K562 (cell line): ENCODE measurements at regions not wholly inside any gene's neighbourhood (a gene's known extent, or its start where the extent isn't known, plus 50 kb on each side); places are given as distances from the start of the nearest gene placed in this dataset.

ENCODE experiments used
- ATAC-seq: fragments of 200-7000 bp; cut with Tn5 transposase; 3 replicates; pipeline ENCODE4 v1.9.1; 2020; ENCODE audit warnings: moderate library complexity
- BruUV-seq: library from RNA; stranded (reverse); fragments of 400-500 nt; replicated peaks from 2 replicates; lab custom pipeline; 2021; lab: Mats Ljungman, UMichigan
- CTCF ChIA-PET: fragments of 300-600 bp; formaldehyde crosslinking; extraction: SDS; loops from one replicate; lab custom pipeline; 2021; ENCODE audit warnings: low intra/inter-chr PET ratio; lab: Yijun Ruan, JAX
- POLR2A ChIA-PET: fragments of 300-600, 350-650 bp; sonication (Branson Sonifier 250); formaldehyde crosslinking; extraction: SDS; loops from one replicate; lab custom pipeline; 2021; ENCODE audit warnings: antibody characterized with exemption, inconsistent platforms; lab: Yijun Ruan, JAX
- DNase-seq, 4 experiments: peaks; one replicate each; pipeline versions ENCODE4 v3.0.0 to v3.0.0-alpha.2; 2011 to 2018; ENCODE audit warnings: low spot score in 3 of 4, mixed read lengths in 3 of 4; ENCODE audit errors: extremely low read depth in 1 of 4
- FAIRE-seq: peaks from 2 replicates; lab custom pipeline; 2011; peaks lifted over from hg19 to GRCh38; lab: Jason Lieb, UNC
- H2AFZ ChIP-seq: 2 replicates; pipeline ENCODE4 v1.6.0; 2011; ENCODE audit warnings: low read depth, low read length, control low read depth, inconsistent platforms
- H3K27ac ChIP-seq: fragments of 200-600 bp; 3 replicates; pipeline ENCODE4 v1.8.0; 2011; ENCODE audit warnings: low read depth, mild to moderate bottlenecking, control low read depth, inconsistent platforms, low read length, moderate library complexity, mixed read lengths; ENCODE audit errors: extremely low read depth
- H3K27me3 ChIP-seq, 2 experiments: fragments of 300-600 bp in 1 of 2; 2 replicates in 1 of 2; 3 replicates in 1 of 2; pipeline versions ENCODE4 v1.6.0 to v1.8.0; 2011; ENCODE audit warnings: inconsistent platforms in 2 of 2, low read length in 2 of 2, mild to moderate bottlenecking in 1 of 2, mixed read lengths in 1 of 2, moderate library complexity in 1 of 2; ENCODE audit not compliant: control insufficient read depth in 2 of 2, insufficient read depth in 2 of 2
- H3K36me3 ChIP-seq: fragments of 300-600 bp; 3 replicates; pipeline ENCODE4 v1.8.0; 2011; ENCODE audit warnings: mild to moderate bottlenecking, low read length, inconsistent platforms; ENCODE audit not compliant: control insufficient read depth, insufficient read depth
- H3K4me1 ChIP-seq, 2 experiments: fragments of 200-600 bp in 1 of 2; replicated peaks in 1 of 2; 2 replicates in 1 of 2; 3 replicates in 1 of 2; pipeline versions ENCODE4 v1.5.1 to v1.8.0; 2011; ENCODE audit warnings: inconsistent platforms in 2 of 2, low read length in 2 of 2, mild to moderate bottlenecking in 1 of 2, mixed read lengths in 1 of 2, moderate library complexity in 1 of 2; ENCODE audit not compliant: control insufficient read depth in 2 of 2, insufficient read depth in 2 of 2
- H3K4me2 ChIP-seq: 2 replicates; pipeline ENCODE4 v1.6.1; 2011; ENCODE audit warnings: low read length, control low read depth, inconsistent platforms, mixed read lengths; ENCODE audit not compliant: insufficient read depth
- H3K4me3 ChIP-seq: fragments of 200-600 bp; sonication (generic), shearing (Covaris generic); 2 replicates; pipeline ENCODE4 v1.5.1; 2016; ENCODE audit warnings: control low read depth, inconsistent platforms
- H3K79me2 ChIP-seq: fragments of 200-600 bp; 3 replicates; pipeline ENCODE4 v1.8.0; 2011; ENCODE audit warnings: low read length, inconsistent platforms; ENCODE audit not compliant: control insufficient read depth, insufficient read depth
- H3K9ac ChIP-seq, 2 experiments: 2 replicates each; pipeline versions ENCODE4 v1.6.0 to v1.6.1; 2011; ENCODE audit warnings: low read depth in 2 of 2, low read length in 2 of 2, control low read depth in 1 of 2, inconsistent platforms in 1 of 2, mild to moderate bottlenecking in 1 of 2, mixed read lengths in 1 of 2; ENCODE audit not compliant: insufficient read depth in 1 of 2
- H3K9me1 ChIP-seq: one replicate; pipeline ENCODE4 v1.6.0; 2011; ENCODE audit warnings: inconsistent platforms, mild to moderate bottlenecking, low read length, moderate library complexity; ENCODE audit not compliant: control insufficient read depth, insufficient read depth
- H3K9me3 ChIP-seq: replicated peaks from 2 replicates; pipeline ENCODE4 v1.5.1; 2011; ENCODE audit warnings: low read depth, low read length, inconsistent platforms; ENCODE audit not compliant: control insufficient read depth, insufficient read depth
- H4K20me1 ChIP-seq: replicated peaks from 2 replicates; pipeline ENCODE4 v1.6.1; 2011; ENCODE audit warnings: low read length, inconsistent platforms, mixed read lengths; ENCODE audit not compliant: control insufficient read depth, insufficient read depth
- FOXP1 ChIP-seq: sonication (generic); formaldehyde crosslinking; IDR thresholded peaks from 2 replicates; pipeline ENCODE4 v1.8.0; 2022; ENCODE audit warnings: mild to moderate bottlenecking, missing genetic modification reagents
- MEIS2 ChIP-seq: fragments of 450-650 bp; IDR thresholded peaks from 2 replicates; pipeline ENCODE4 v1.6.1; 2014; ENCODE audit warnings: mild to moderate bottlenecking; ENCODE audit not compliant: partially characterized antibody
- MITF ChIP-seq: IDR thresholded peaks from 2 replicates; pipeline ENCODE4 v1.6.1; 2014; ENCODE audit warnings: antibody characterized with exemption
- NR2C2 ChIP-seq, 2 experiments: fragments of 200-800 bp in 1 of 2; sonication (Bioruptor generic) in 1 of 2; sonication (generic) in 1 of 2; formaldehyde crosslinking in 1 of 2; IDR thresholded peaks; 2 replicates each; pipeline versions ENCODE4 v1.6.1 to v1.8.0; 2016 to 2022; ENCODE audit warnings: mild to moderate bottlenecking in 1 of 2, missing compliant biosample characterization in 1 of 2, missing genetic modification characterization in 1 of 2, missing genetic modification reagents in 1 of 2
- in situ Hi-C: fragments of 300-500 bp; cut with MboI; formaldehyde crosslinking; loops from 4 replicates; pipeline ENCODE4 v1.15.0; 2018; ENCODE audit warnings: inconsistent platforms, mixed read lengths
- intact Hi-C: fragments of 100-400 bp; cut with micrococcal nuclease; formaldehyde crosslinking; loops from 2 replicates; pipeline ENCODE4 v1.14.2; 2022
- TF ChIP-seq, protein P1 (sequence below): fragments of 250-450 bp; sonication (Bioruptor Pico); IDR thresholded peaks from 2 replicates; pipeline ENCODE4 v1.4.0; 2020
- TF ChIP-seq, protein P2 (sequence below): fragments of 250-450 bp; sonication (Bioruptor Pico); IDR thresholded peaks from 2 replicates; pipeline ENCODE4 v1.5.0; 2021

DNA sequence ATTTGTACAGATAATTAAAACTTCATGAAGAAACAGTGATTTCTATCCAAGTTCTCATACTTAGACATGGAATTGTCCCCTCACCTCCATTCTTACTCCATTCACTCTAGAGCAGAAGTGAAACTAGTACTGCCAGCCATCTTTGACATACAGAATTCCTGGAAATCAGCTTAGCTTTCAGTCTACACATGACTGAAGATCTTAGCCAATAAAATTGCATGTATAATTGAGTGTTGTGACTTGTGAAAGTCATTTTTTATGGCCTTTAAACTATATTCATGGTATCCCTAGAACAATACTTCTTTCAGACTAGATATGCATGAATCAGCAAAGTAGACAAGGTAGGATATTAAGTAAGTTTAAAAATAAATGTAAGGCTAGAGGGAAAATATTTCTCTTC is 705.2 kb upstream of the ZNF608 start:
- POLR2A ChIA-PET: no interaction called here
- no peak overlapping the region for H3K4me2 ChIP-seq
- H3K79me2 ChIP-seq: no peaks in the 10 kb centered on the region
- H3K27ac ChIP-seq: no peak overlapping the region
- H3K4me3 ChIP-seq: no peak overlapping the region
- in situ Hi-C loops (no loop called here), intact Hi-C loops (no loop called here)
- no peak overlapping the region for H3K9ac ChIP-seq
- no peaks in the 10 kb centered on the region for H3K27me3 ChIP-seq
- ATAC-seq: no peak
- no peaks in the 10 kb centered on the region for H3K4me1 ChIP-seq
- no peak overlapping the region for H2AFZ ChIP-seq
- no peaks in the 10 kb centered on the region for H3K36me3 ChIP-seq
- TF ChIP-seq MEIS2: no peak
- no peak for TF ChIP-seq MITF
- TF ChIP-seq, protein P1, sequence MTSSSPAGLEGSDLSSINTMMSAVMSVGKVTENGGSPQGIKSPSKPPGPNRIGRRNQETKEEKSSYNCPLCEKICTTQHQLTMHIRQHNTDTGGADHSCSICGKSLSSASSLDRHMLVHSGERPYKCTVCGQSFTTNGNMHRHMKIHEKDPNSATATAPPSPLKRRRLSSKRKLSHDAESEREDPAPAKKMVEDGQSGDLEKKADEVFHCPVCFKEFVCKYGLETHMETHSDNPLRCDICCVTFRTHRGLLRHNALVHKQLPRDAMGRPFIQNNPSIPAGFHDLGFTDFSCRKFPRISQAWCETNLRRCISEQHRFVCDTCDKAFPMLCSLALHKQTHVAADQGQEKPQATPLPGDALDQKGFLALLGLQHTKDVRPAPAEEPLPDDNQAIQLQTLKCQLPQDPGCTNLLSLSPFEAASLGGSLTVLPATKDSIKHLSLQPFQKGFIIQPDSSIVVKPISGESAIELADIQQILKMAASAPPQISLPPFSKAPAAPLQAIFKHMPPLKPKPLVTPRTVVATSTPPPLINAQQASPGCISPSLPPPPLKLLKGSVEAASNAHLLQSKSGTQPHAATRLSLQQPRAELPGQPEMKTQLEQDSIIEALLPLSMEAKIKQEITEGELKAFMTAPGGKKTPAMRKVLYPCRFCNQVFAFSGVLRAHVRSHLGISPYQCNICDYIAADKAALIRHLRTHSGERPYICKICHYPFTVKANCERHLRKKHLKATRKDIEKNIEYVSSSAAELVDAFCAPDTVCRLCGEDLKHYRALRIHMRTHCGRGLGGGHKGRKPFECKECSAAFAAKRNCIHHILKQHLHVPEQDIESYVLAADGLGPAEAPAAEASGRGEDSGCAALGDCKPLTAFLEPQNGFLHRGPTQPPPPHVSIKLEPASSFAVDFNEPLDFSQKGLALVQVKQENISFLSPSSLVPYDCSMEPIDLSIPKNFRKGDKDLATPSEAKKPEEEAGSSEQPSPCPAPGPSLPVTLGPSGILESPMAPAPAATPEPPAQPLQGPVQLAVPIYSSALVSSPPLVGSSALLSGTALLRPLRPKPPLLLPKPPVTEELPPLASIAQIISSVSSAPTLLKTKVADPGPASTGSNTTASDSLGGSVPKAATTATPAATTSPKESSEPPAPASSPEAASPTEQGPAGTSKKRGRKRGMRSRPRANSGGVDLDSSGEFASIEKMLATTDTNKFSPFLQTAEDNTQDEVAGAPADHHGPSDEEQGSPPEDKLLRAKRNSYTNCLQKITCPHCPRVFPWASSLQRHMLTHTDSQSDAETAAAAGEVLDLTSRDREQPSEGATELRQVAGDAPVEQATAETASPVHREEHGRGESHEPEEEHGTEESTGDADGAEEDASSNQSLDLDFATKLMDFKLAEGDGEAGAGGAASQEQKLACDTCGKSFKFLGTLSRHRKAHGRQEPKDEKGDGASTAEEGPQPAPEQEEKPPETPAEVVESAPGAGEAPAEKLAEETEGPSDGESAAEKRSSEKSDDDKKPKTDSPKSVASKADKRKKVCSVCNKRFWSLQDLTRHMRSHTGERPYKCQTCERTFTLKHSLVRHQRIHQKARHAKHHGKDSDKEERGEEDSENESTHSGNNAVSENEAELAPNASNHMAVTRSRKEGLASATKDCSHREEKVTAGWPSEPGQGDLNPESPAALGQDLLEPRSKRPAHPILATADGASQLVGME: no peak
- TF ChIP-seq, protein P2, sequence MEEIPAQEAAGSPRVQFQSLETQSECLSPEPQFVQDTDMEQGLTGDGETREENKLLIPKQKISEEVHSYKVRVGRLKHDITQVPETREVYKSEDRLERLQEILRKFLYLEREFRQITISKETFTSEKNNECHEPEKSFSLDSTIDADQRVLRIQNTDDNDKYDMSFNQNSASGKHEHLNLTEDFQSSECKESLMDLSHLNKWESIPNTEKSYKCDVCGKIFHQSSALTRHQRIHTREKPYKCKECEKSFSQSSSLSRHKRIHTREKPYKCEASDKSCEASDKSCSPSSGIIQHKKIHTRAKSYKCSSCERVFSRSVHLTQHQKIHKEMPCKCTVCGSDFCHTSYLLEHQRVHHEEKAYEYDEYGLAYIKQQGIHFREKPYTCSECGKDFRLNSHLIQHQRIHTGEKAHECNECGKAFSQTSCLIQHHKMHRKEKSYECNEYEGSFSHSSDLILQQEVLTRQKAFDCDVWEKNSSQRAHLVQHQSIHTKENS (CRISPR knock-in tag): no peak
- TF ChIP-seq NR2C2 (CRISPR knock-in tag; IDR thresholded peaks at IDR 0.05): no peak
- TF ChIP-seq NR2C2 (tag; IDR thresholded peaks at IDR 0.05): no peak
- no peak for TF ChIP-seq FOXP1 (CRISPR knock-in tag)
- FAIRE-seq: no peak
- H3K9me1 ChIP-seq: no peaks in the 10 kb centered on the region
- CTCF ChIA-PET: no interaction called here
- no TSS peak for BruUV-seq
- DNase-seq: no peak
- no peaks in the 10 kb centered on the region for H4K20me1 ChIP-seq
- H3K9me3 ChIP-seq: no peaks in the 10 kb centered on the region; the same call in 1 of the 2 replicates
